ENCODE measurements at regions not wholly inside any gene's neighbourhood (a gene's known extent, or its start where the extent isn't known, plus 50 kb on each side); places are given as distances from the start of the nearest gene placed in this dataset.

GRCh38 chr14:34170882-34171281 is 220.0 kb upstream of the EGLN3 start:
- TF ChIP-seq POLR2A (IDR thresholded peaks at IDR 0.05) (no peak), CTCF (IDR thresholded peaks at IDR 0.05) (no peak), POLR2AphosphoS5 (IDR thresholded peaks at IDR 0.05) (no peak), EP300 (IDR thresholded peaks at IDR 0.05) (no peak)
